OCI-LY7 (cell line): ENCODE measurements at regions not wholly inside any gene's neighbourhood (a gene's known extent, or its start where the extent isn't known, plus 50 kb on each side); places are given as distances from the start of the nearest gene placed in this dataset.

Experiments used
- BruUV-seq: library from RNA; stranded (reverse); fragments of 400-500 nt; replicated peaks from 2 replicates; lab custom pipeline; 2021; lab: Mats Ljungman, UMichigan
- CTCF ChIA-PET: fragments of 300-600 bp; sonication (Branson Sonifier 250); formaldehyde crosslinking; loops from one replicate; lab custom pipeline; 2022; ENCODE audit warnings: antibody characterized with exemption; ENCODE audit not compliant: unreplicated experiment; lab: Charles Lee
- POLR2A ChIA-PET: fragments of 300-600 bp; sonication (Branson Sonifier 250); formaldehyde crosslinking; loops from one replicate; lab custom pipeline; 2022; ENCODE audit warnings: antibody characterized with exemption; lab: Charles Lee
- DNase-seq: peaks from one replicate; pipeline ENCODE4 v3.0.0-alpha.2; 2015; ENCODE audit warnings: low spot score
- H2AFZ ChIP-seq: fragments of 200-600 bp; sonication (generic), shearing (Covaris generic); 2 replicates; pipeline ENCODE4 v1.6.1; 2014; ENCODE audit warnings: mild to moderate bottlenecking, antibody characterized with exemption, low read length, moderate library complexity
- H3K27ac ChIP-seq: fragments of 200-600 bp; sonication (generic); 2 replicates; pipeline ENCODE4 v1.5.1; 2014; ENCODE audit warnings: mixed run types, low read depth, mild to moderate bottlenecking, moderate library complexity, low read length, inconsistent platforms; ENCODE audit not compliant: poor library complexity, severe bottlenecking
- H3K36me3 ChIP-seq: fragments of 200-600 bp; sonication (generic); 2 replicates; pipeline ENCODE4 v1.6.1; 2014; ENCODE audit warnings: mild to moderate bottlenecking, antibody characterized with exemption, low read length, moderate library complexity, mixed read lengths; ENCODE audit not compliant: insufficient read depth
- H3K4me1 ChIP-seq: fragments of 200-600 bp; sonication (generic); 2 replicates; pipeline ENCODE4 v1.5.1; 2014; ENCODE audit warnings: mild to moderate bottlenecking, low read length; ENCODE audit not compliant: insufficient read depth, poor library complexity, severe bottlenecking
- H3K4me2 ChIP-seq: fragments of 200-600 bp; sonication (generic); 2 replicates; pipeline ENCODE4 v1.6.1; 2014; ENCODE audit warnings: mild to moderate bottlenecking, low read length
- H3K4me3 ChIP-seq: fragments of 200-600 bp; sonication (generic); 2 replicates; pipeline ENCODE4 v1.5.1; 2014; ENCODE audit warnings: mild to moderate bottlenecking, low read depth, low read length; ENCODE audit not compliant: poor library complexity, severe bottlenecking
- H3K79me2 ChIP-seq: fragments of 200-600 bp; sonication (generic); 2 replicates; pipeline ENCODE4 v1.6.1; 2016; ENCODE audit warnings: low read depth, mild to moderate bottlenecking, low read length, moderate library complexity, mixed read lengths; ENCODE audit not compliant: insufficient read depth
- H3K9me2 ChIP-seq: fragments of 200-600 bp; sonication (generic); 2 replicates; pipeline ENCODE4 v1.6.1; 2016; ENCODE audit warnings: mild to moderate bottlenecking, low read length, mixed read lengths; ENCODE audit not compliant: insufficient read depth
- H3K9me3 ChIP-seq: fragments of 200-600 bp; sonication (generic); 2 replicates; pipeline ENCODE4 v1.6.1; 2014; ENCODE audit warnings: mild to moderate bottlenecking, mixed run types, low read length, mixed read lengths
- H4K20me1 ChIP-seq: fragments of 200-600 bp; sonication (generic); 2 replicates; pipeline ENCODE4 v1.6.1; 2014; ENCODE audit warnings: mild to moderate bottlenecking, antibody characterized with exemption, low read length, moderate library complexity, mixed read lengths; ENCODE audit not compliant: insufficient read depth
- CTCF ChIP-seq: fragments of 200-600 bp; sonication (generic); conservative IDR thresholded peaks from 2 replicates; pipeline ENCODE4 v1.5.1; 2014; ENCODE audit warnings: mild to moderate bottlenecking, antibody characterized with exemption, low read length, moderate library complexity, mixed read lengths
- EZH2phosphoT487 ChIP-seq: fragments of 200-600 bp; sonication (generic); IDR thresholded peaks from 2 replicates; pipeline ENCODE4 v1.6.1; 2018; ENCODE audit warnings: low read depth, borderline replicate concordance, mild to moderate bottlenecking, mixed run types, antibody characterized with exemption, low read length, moderate library complexity, mixed read lengths
- intact Hi-C: fragments of 100-400 bp; cut with micrococcal nuclease; formaldehyde crosslinking; loops from one replicate; pipeline ENCODE4 v1.10.0; 2022; ENCODE audit not compliant: unreplicated experiment

- Histone ChIP-seq H4K20me1 (no peaks in the 10 kb centered on the region), H3K79me2 (no peaks in the 10 kb centered on the region), H3K9me3 (no peaks in the 10 kb centered on the region), H3K4me1 (no peaks in the 10 kb centered on the region), H3K27ac (no peak overlapping the region), H3K4me3 (no peak overlapping the region), H3K4me2 (no peak overlapping the region), H3K9me2 (no peaks in the 10 kb centered on the region), H3K36me3 (no peaks in the 10 kb centered on the region), H2AFZ (no peak overlapping the region)
- no peak for DNase-seq
- no peak for TF ChIP-seq CTCF
- TF ChIP-seq EZH2phosphoT487: no peak
- no TSS peak for BruUV-seq
- CTCF ChIA-PET: no interaction called here
- intact Hi-C loops: no loop called here
- POLR2A ChIA-PET: no interaction called here
Observed at GRCh38 chr1:58409336-58409735, 137.2 kb downstream of the OMA1 start.

GRCh38 chr1:58406301-58407071 lies 140.0 kb downstream of the OMA1 start:
- CTCF ChIA-PET: no interaction called here

More at GRCh38 chr1:58406301-58407071, 140.0 kb downstream of the OMA1 start:
- TF ChIP-seq EZH2phosphoT487 (no peak), CTCF (no peak)
- intact Hi-C loops: no loop called here
- H3K79me2 ChIP-seq: no peaks in the 10 kb centered on the region
- H2AFZ ChIP-seq: no peak overlapping the region
- H3K4me2 ChIP-seq: no peak overlapping the region
- no peak overlapping the region for H3K27ac ChIP-seq
- H3K4me1 ChIP-seq: no peaks in the 10 kb centered on the region
- H3K9me3 ChIP-seq: no peaks in the 10 kb centered on the region
- BruUV-seq: no TSS peak
- POLR2A ChIA-PET: interaction anchor here (0.6 kb wide), 1 partner anchor 957 kb away, joined by 7 read pairs; no protein-coding TSS in a partner anchor
- no peaks in the 10 kb centered on the region for H4K20me1 ChIP-seq
- no peak for DNase-seq
- H3K9me2 ChIP-seq: no peaks in the 10 kb centered on the region
- H3K4me3 ChIP-seq: no peak overlapping the region
- no peaks in the 10 kb centered on the region for H3K36me3 ChIP-seq
